Endothelial cell of umbilical vein (primary cell): ENCODE measurements at regions not wholly inside any gene's neighbourhood (a gene's known extent, or its start where the extent isn't known, plus 50 kb on each side); places are given as distances from the start of the nearest gene placed in this dataset.

Source experiments
- BruUV-seq: library from RNA; stranded (reverse); fragments of 400-500 nt; replicated peaks from 2 replicates; lab custom pipeline; 2021; lab: Mats Ljungman, UMichigan
- CTCF ChIA-PET: fragments of 300-600, 350-600 bp; sonication (Branson Sonifier 250); formaldehyde crosslinking; loops from one replicate; lab custom pipeline; 2021; ENCODE audit warnings: antibody characterized with exemption, inconsistent platforms; lab: Charles Lee
- POLR2A ChIA-PET: fragments of 300-600, 350-600 bp; sonication (Branson Sonifier 250); formaldehyde crosslinking; loops from one replicate; lab custom pipeline; 2021; ENCODE audit warnings: antibody characterized with exemption, inconsistent platforms; lab: Charles Lee
- DNase-seq: peaks from one replicate; pipeline ENCODE4 v3.0.0-alpha.2; 2011; ENCODE audit warnings: low read depth, low spot score
- FAIRE-seq: peaks from 2 replicates; lab custom pipeline; 2011; peaks lifted over from hg19 to GRCh38; lab: Jason Lieb, UNC
- H2AFZ ChIP-seq: 2 replicates; pipeline ENCODE4 v1.6.0; 2012; ENCODE audit warnings: low read depth, low read length, control low read depth, inconsistent platforms
- H3K27ac ChIP-seq: 2 replicates; pipeline ENCODE4 v1.5.1; 2011; ENCODE audit warnings: low read depth, mild to moderate bottlenecking, control low read depth, low read length, moderate library complexity; ENCODE audit not compliant: insufficient read depth
- H3K27me3 ChIP-seq, 2 experiments: 2 replicates each; pipeline versions ENCODE4 v1.6.0 to v1.6.1; 2011; ENCODE audit warnings: low read length in 2 of 2, mixed read lengths in 1 of 2; ENCODE audit not compliant: control insufficient read depth in 2 of 2, insufficient read depth in 2 of 2
- H3K36me3 ChIP-seq, 2 experiments: 2 replicates in 1 of 2; 3 replicates in 1 of 2; pipeline ENCODE4 v1.5.1; 2011; ENCODE audit warnings: low read length in 2 of 2, mild to moderate bottlenecking in 1 of 2, moderate library complexity in 1 of 2; ENCODE audit not compliant: control insufficient read depth in 2 of 2, insufficient read depth in 2 of 2; ENCODE audit errors: extremely low read depth in 1 of 2
- H3K4me1 ChIP-seq: 3 replicates; pipeline ENCODE4 v1.5.1; 2011; ENCODE audit warnings: mild to moderate bottlenecking, low read length; ENCODE audit not compliant: control insufficient read depth, insufficient read depth; ENCODE audit errors: extremely low read depth
- H3K4me2 ChIP-seq: 2 replicates; pipeline ENCODE4 v1.6.1; 2011; ENCODE audit warnings: low read length, control low read depth, mixed read lengths; ENCODE audit not compliant: insufficient read depth
- H3K4me3 ChIP-seq, 3 experiments: fragments of 200-600 bp in 1 of 3; sonication (generic), shearing (Covaris generic) in 1 of 3; replicated peaks in 1 of 3; 2 replicates each; pipeline ENCODE4 v1.5.1; 2011 to 2016; ENCODE audit warnings: control low read depth in 3 of 3, low read length in 3 of 3, mild to moderate bottlenecking in 2 of 3, inconsistent platforms in 1 of 3, low read depth in 1 of 3, moderate library complexity in 1 of 3; ENCODE audit not compliant: insufficient read depth in 1 of 3
- H3K79me2 ChIP-seq: 2 replicates; pipeline ENCODE4 v1.6.0; 2012; ENCODE audit warnings: low read length, inconsistent platforms; ENCODE audit not compliant: control insufficient read depth, insufficient read depth
- H3K9ac ChIP-seq: replicated peaks from 2 replicates; pipeline ENCODE3; 2011; ENCODE audit warnings: low read length, control low read depth; ENCODE audit not compliant: insufficient read depth; ENCODE audit errors: extremely low read depth
- H3K9me1 ChIP-seq: replicated peaks from 3 replicates; pipeline ENCODE4 v1.6.0; 2011; ENCODE audit warnings: mild to moderate bottlenecking, low read length; ENCODE audit not compliant: control insufficient read depth, insufficient read depth; ENCODE audit errors: extremely low read depth
- H3K9me3 ChIP-seq: replicated peaks from 2 replicates; pipeline ENCODE4 v1.5.1; 2012; ENCODE audit warnings: low read length, inconsistent platforms; ENCODE audit not compliant: control insufficient read depth, insufficient read depth
- H4K20me1 ChIP-seq: replicated peaks from 2 replicates; pipeline ENCODE3; 2011; ENCODE audit warnings: mild to moderate bottlenecking, low read length; ENCODE audit not compliant: control insufficient read depth, insufficient read depth; ENCODE audit errors: extremely low read depth
- EZH2 ChIP-seq: IDR thresholded peaks from 2 replicates; pipeline ENCODE4 v1.6.1; 2012; ENCODE audit warnings: borderline replicate concordance, low read depth, mild to moderate bottlenecking, moderate library complexity, low read length, inconsistent platforms; ENCODE audit not compliant: severe bottlenecking
- FOS ChIP-seq: IDR thresholded peaks from 2 replicates; pipeline ENCODE4 v1.6.1; 2011; ENCODE audit warnings: mild to moderate bottlenecking, low read length, moderate library complexity, borderline replicate concordance; ENCODE audit not compliant: insufficient read depth
- MYC ChIP-seq: IDR thresholded peaks from one replicate; pipeline ENCODE4 v1.6.1; 2011; ENCODE audit warnings: mild to moderate bottlenecking, low read depth, low read length
- POLR2A ChIP-seq: IDR thresholded peaks from 2 replicates; pipeline ENCODE4 v1.6.1; 2012; ENCODE audit warnings: low read depth, mild to moderate bottlenecking, control low read depth, low read length
- POLR2AphosphoS5 ChIP-seq: IDR thresholded peaks from 2 replicates; pipeline ENCODE4 v1.6.1; 2012; ENCODE audit warnings: low read depth, mild to moderate bottlenecking, control low read depth, low read length, moderate library complexity; ENCODE audit not compliant: insufficient read depth
- dilution Hi-C: fragments of 300-500 bp; cut with MboI; formaldehyde crosslinking; loops from one replicate; pipeline ENCODE4 v1.15.0; 2019; ENCODE audit warnings: low sequenced_read_pairs; ENCODE audit not compliant: extremely low pct_ligation_motif_present
- intact Hi-C: fragments of 100-400 bp; cut with micrococcal nuclease; formaldehyde crosslinking; loops from one replicate; pipeline ENCODE4 v1.10.0; 2022
- TF ChIP-seq, protein P1 (sequence below), 2 donors: IDR thresholded peaks; 1 replicate in 1 of 2; 2 replicates in 1 of 2; pipeline ENCODE4 v1.5.1; 2011; ENCODE audit warnings: low read length in 2 of 2, mild to moderate bottlenecking in 2 of 2, moderate library complexity in 2 of 2, control low read depth in 1 of 2, inconsistent platforms in 1 of 2, low read depth in 1 of 2; ENCODE audit not compliant: insufficient read depth in 1 of 2; ENCODE audit errors: extremely low read depth in 1 of 2
- TF ChIP-seq, protein P2 (sequence below): IDR thresholded peaks from 2 replicates; pipeline ENCODE4 v1.6.1; 2011; ENCODE audit not compliant: insufficient read depth, insufficient read length

DNA sequence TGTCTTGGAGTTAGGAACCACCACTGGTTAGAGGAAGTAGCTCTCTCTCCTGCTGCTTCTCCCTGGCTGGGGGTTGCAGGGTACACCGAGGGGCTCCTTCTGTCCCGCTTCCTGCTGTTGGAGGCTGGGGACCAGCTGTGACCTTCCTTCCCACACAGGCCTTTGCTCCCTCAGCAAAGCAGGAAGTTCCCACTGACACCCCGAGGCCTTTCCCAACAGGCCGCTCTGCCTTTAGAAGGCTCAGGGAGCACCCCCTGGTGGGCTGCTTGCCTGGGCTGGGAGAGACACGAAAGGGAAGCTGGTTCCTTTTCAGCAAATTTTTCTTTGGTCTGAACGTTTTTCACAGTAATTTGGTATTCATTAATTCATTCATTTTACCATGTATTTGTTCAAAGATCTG, 527.9 kb upstream of the B3GAT1 start:
- Histone ChIP-seq H3K36me3 (no peaks in the 10 kb centered on the region), H3K4me2 (no peak overlapping the region), H3K4me1 (no peaks in the 10 kb centered on the region), H3K27ac (no peak overlapping the region), H3K9ac (no peak overlapping the region), H3K4me3 (no peak overlapping the region), H3K9me3 (no peaks in the 10 kb centered on the region), H3K79me2 (no peaks in the 10 kb centered on the region), H3K9me1 (no peaks in the 10 kb centered on the region), H4K20me1 (no peaks in the 10 kb centered on the region), H3K27me3 (no peaks in the 10 kb centered on the region), H2AFZ (no peak overlapping the region)
- ChIA-PET CTCF (interaction anchor here (1.0 to 1.3 kb wide), 2 partner anchors 8 to 134 kb away, joined by 3 read pairs; no protein-coding TSS in a partner anchor), POLR2A (no interaction called here)
- no peak for DNase-seq
- intact Hi-C loops (no loop called here), dilution Hi-C loops (no loop called here)
- TF ChIP-seq, protein P1, sequence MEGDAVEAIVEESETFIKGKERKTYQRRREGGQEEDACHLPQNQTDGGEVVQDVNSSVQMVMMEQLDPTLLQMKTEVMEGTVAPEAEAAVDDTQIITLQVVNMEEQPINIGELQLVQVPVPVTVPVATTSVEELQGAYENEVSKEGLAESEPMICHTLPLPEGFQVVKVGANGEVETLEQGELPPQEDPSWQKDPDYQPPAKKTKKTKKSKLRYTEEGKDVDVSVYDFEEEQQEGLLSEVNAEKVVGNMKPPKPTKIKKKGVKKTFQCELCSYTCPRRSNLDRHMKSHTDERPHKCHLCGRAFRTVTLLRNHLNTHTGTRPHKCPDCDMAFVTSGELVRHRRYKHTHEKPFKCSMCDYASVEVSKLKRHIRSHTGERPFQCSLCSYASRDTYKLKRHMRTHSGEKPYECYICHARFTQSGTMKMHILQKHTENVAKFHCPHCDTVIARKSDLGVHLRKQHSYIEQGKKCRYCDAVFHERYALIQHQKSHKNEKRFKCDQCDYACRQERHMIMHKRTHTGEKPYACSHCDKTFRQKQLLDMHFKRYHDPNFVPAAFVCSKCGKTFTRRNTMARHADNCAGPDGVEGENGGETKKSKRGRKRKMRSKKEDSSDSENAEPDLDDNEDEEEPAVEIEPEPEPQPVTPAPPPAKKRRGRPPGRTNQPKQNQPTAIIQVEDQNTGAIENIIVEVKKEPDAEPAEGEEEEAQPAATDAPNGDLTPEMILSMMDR (IDR thresholded peaks at IDR 0.05; ENCODE audit: extremely low read depth in 1 of 2, insufficient read depth in 1 of 2, low read depth in 1 of 2, low read length in 2 of 2), result peak in 1 of 2 donors; percentile 12
- TF ChIP-seq POLR2A, result no peak
- no peak for FAIRE-seq
- BruUV-seq, result no TSS peak

DNA sequence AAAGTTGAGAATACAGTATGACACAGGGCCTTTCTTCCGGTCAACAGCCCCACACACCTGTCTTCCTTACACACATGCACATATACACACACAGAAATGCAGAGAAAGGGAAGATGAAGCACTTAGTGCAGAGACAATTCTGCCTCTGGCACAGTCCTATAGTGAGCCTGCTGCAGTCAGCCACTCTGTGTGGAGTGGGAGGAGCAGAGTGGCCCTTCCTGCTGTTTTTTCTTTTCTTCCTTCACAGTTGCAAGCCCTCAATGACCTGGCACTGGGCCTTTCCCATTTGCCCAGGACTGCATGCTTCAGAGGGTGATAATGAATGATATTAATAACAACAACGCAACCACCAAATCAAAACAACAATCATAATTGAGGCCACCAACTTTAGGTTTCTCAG, 527.0 kb upstream of the B3GAT1 start:
- ChIA-PET CTCF (no interaction called here), POLR2A (no interaction called here)
- TF ChIP-seq POLR2AphosphoS5 (no peak), MYC (no peak), EZH2 (no peak), FOS (no peak), POLR2A (no peak)
- TF ChIP-seq, protein P2, sequence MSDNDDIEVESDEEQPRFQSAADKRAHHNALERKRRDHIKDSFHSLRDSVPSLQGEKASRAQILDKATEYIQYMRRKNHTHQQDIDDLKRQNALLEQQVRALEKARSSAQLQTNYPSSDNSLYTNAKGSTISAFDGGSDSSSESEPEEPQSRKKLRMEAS, result no peak
- peak; percentile 21 for DNase-seq
- Histone ChIP-seq H2AFZ (no peak overlapping the region), H3K9ac (no peak overlapping the region), H3K4me1 (no peaks in the 10 kb centered on the region), H3K79me2 (no peaks in the 10 kb centered on the region), H4K20me1 (no peaks in the 10 kb centered on the region), H3K27ac (no peak overlapping the region), H3K9me3 (no peaks in the 10 kb centered on the region), H3K36me3 (no peaks in the 10 kb centered on the region), H3K9me1 (no peaks in the 10 kb centered on the region), H3K4me3 (no peak overlapping the region), H3K4me2 (no peak overlapping the region), H3K27me3 (no peaks in the 10 kb centered on the region)
- intact Hi-C loops, result no loop called here
- peak; percentile 72 for FAIRE-seq
- dilution Hi-C loops, result no loop called here
- no TSS peak for BruUV-seq
